HFF-Myc (cell line): ENCODE measurements at regions not wholly inside any gene's neighbourhood (a gene's known extent, or its start where the extent isn't known, plus 50 kb on each side); places are given as distances from the start of the nearest gene placed in this dataset.

Source experiments
- DNase-seq: peaks from one replicate; pipeline ENCODE4 v3.0.0-alpha.2; 2011; ENCODE audit warnings: low read depth; ENCODE audit errors: extremely low read depth
- H3K4me3 ChIP-seq: replicated peaks from 2 replicates; pipeline ENCODE4 v1.5.1; 2011; ENCODE audit warnings: low read depth, mild to moderate bottlenecking, control low read depth, low read length
- CTCF ChIP-seq: IDR thresholded peaks from 2 replicates; pipeline ENCODE4 v1.5.1; 2012; ENCODE audit warnings: mild to moderate bottlenecking, low read depth, low read length, control low read depth; ENCODE audit errors: missing control alignments

GRCh38 chr18:40911582-40912254 is 1043.3 kb upstream of the PIK3C3 start:
- DNase-seq, result no peak
- H3K4me3 ChIP-seq, result no peak overlapping the region
- TF ChIP-seq CTCF, result no peak

GRCh38 chr18:40911041-40911440 is 1044.0 kb upstream of the PIK3C3 start:
- no peak for TF ChIP-seq CTCF

GRCh38 chr18:40907842-40908241 is 1047.2 kb upstream of the PIK3C3 start:
- DNase-seq, result no peak
- no peak for TF ChIP-seq CTCF
- no peak overlapping the region for H3K4me3 ChIP-seq

More at GRCh38 chr18:40911041-40911440, 1044.0 kb upstream of the PIK3C3 start:
- no peak overlapping the region for H3K4me3 ChIP-seq
- no peak for DNase-seq

- no peak for TF ChIP-seq CTCF
- no peak overlapping the region for H3K4me3 ChIP-seq
- no peak for DNase-seq
Observed at GRCh38 chr18:40904295-40904694, 1050.7 kb upstream of the PIK3C3 start.

GRCh38 chr18:40902436-40902835 is 1052.6 kb upstream of the PIK3C3 start:
- no peak for DNase-seq

GRCh38 chr18:40897884-40898283 is 1057.2 kb upstream of the PIK3C3 start:
- no peak for DNase-seq
- H3K4me3 ChIP-seq, result no peak overlapping the region
- TF ChIP-seq CTCF, result no peak

More at GRCh38 chr18:40902436-40902835, 1052.6 kb upstream of the PIK3C3 start:
- no peak overlapping the region for H3K4me3 ChIP-seq
- no peak for TF ChIP-seq CTCF

GRCh38 chr18:40883271-40883670 is 1071.8 kb upstream of the PIK3C3 start:
- H3K4me3 ChIP-seq, result no peak overlapping the region
- DNase-seq, result no peak
- no peak for TF ChIP-seq CTCF
